GM12864 (cell line): ENCODE measurements at regions not wholly inside any gene's neighbourhood (a gene's known extent, or its start where the extent isn't known, plus 50 kb on each side); places are given as distances from the start of the nearest gene placed in this dataset.

Source experiments
- DNase-seq: peaks from one replicate; pipeline ENCODE4 v3.0.0-alpha.2; 2011; ENCODE audit warnings: low read depth
- H3K4me3 ChIP-seq: 2 replicates; pipeline ENCODE4 v1.5.1; 2011; ENCODE audit warnings: mild to moderate bottlenecking, low read depth, low read length, control low read depth
- CTCF ChIP-seq: IDR thresholded peaks from 2 replicates; pipeline ENCODE4 v1.5.1; 2011; ENCODE audit warnings: low read depth, mild to moderate bottlenecking, moderate library complexity, low read length, control low read depth, inconsistent platforms; ENCODE audit errors: missing control alignments

GRCh38 chr2:122500316-122501105 lies 745.1 kb downstream of the TSN start:
- H3K4me3 ChIP-seq = no peak overlapping the region
- no peak for TF ChIP-seq CTCF
- DNase-seq = no peak

- no peak for DNase-seq
- TF ChIP-seq CTCF = no peak
- H3K4me3 ChIP-seq = no peak overlapping the region
Observed at GRCh38 chr2:122506620-122507019, 751.2 kb downstream of the TSN start.

DNA sequence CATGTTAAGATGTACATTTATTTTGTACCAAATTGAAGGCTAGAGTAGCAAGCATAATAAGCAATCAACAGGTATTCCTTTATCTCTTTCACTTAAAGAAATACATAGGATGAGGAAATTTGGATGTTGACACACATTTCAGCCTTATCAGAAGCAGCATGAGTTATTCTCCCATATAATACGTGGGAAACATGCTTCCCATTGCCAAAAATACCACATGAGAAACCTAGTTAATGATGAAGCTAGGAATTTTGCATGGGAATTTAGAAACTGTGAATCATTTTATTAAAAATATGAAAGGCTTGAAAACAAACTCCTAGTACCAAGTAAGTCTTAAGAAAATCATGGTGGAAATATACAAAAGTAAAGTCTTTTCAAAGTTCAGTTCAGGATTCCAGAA lies 751.8 kb downstream of the TSN start:
- DNase-seq = no peak
- no peak for TF ChIP-seq CTCF
- H3K4me3 ChIP-seq = no peak overlapping the region

DNA sequence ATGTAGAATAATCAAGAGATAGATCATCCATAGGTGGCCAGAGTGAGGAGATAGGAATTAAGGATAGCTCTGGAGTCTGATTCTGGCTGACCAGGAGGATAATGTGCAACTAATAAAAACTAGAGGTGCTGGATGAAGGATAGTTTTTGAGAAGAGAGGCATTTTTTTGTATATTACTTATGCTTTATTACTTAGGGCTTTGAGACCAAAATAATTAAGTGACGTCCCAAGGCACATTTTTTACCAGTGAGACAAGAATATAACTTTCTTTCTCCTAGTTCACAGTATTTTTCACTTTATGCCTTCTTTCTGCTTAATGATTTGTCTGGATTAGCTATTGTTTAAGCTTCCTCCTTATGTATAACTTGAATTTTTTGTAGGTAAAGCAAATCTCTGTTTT lies 756.6 kb downstream of the TSN start:
- no peak overlapping the region for H3K4me3 ChIP-seq
- DNase-seq = no peak
- TF ChIP-seq CTCF = no peak

- no peak for DNase-seq
- H3K4me3 ChIP-seq = no peak overlapping the region
- TF ChIP-seq CTCF = no peak
Observed at GRCh38 chr2:122514451-122514996, 759.1 kb downstream of the TSN start.

DNA sequence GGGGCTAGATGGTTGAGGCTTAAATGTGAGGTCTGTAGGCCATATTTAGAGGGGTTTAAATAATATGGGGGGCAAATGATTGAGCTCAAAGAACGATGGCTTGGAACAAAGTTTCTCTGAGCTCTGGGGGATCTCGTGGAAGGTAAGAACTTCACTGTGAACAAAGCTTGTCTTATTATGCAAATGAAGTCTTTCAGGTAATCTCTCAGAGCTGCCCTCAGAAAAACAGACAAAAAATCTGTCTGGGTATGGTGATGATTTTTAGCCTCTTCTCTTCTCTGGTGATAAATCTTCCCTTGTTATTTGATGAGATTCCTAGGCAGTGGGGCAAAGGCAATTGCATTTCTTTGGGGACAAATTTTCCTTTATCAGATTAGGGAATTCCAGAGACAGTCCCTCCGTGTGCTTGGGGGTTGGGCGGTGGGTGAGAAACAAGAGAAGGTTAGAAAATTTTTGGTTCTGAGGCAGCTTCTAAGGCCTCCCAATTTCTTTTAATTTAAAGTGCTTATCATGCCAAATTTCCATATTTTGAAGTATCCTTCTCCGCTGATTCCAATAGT lies 760.4 kb downstream of the TSN start:
- DNase-seq = no peak
- no peak overlapping the region for H3K4me3 ChIP-seq
- TF ChIP-seq CTCF = no peak

DNA sequence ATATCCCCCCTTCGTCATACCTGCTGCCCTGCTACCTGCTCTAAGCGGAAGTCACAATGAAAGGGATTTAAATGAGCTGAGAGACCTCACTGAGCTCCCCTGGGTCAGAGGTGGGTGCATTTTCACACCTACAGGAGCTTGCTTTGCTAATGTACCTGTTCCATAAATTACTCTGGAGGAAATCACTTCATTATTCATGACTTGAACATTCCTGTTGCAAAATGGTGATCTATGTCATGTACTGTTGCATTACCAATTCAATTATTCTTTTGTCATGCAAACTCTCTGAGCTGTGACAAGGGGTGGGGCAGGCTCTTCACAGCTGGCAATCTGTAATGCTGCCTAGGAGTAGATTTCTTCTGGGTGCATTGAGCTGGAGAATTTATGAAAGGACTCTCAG lies 761.3 kb downstream of the TSN start:
- DNase-seq = no peak
- H3K4me3 ChIP-seq = no peak overlapping the region
- TF ChIP-seq CTCF = no peak
